NT2/D1 (cell line): ENCODE measurements at regions not wholly inside any gene's neighbourhood (a gene's known extent, or its start where the extent isn't known, plus 50 kb on each side); places are given as distances from the start of the nearest gene placed in this dataset.

Experiments used
- DNase-seq: peaks from one replicate; pipeline ENCODE4 v3.0.0-alpha.2; 2011; ENCODE audit warnings: low read depth, low spot score
- H3K27me3 ChIP-seq: 2 replicates; pipeline ENCODE4 v1.6.0; 2011; ENCODE audit warnings: mild to moderate bottlenecking; ENCODE audit not compliant: insufficient read length, insufficient read depth
- H3K36me3 ChIP-seq: 2 replicates; pipeline ENCODE4 v1.6.1; 2011; ENCODE audit warnings: mild to moderate bottlenecking, low read length, mixed read lengths; ENCODE audit not compliant: insufficient read depth, insufficient read length
- H3K4me1 ChIP-seq: 2 replicates; pipeline ENCODE4 v1.5.1; 2011; ENCODE audit not compliant: insufficient read depth, insufficient read length
- H3K4me3 ChIP-seq: 2 replicates; pipeline ENCODE4 v1.5.1; 2011; ENCODE audit warnings: low read depth; ENCODE audit not compliant: insufficient read length
- H3K9ac ChIP-seq: 2 replicates; pipeline ENCODE4 v1.6.0; 2011; ENCODE audit warnings: low read depth; ENCODE audit not compliant: insufficient read length
- H3K9me3 ChIP-seq: 2 replicates; pipeline ENCODE4 v1.5.1; 2011; ENCODE audit warnings: mild to moderate bottlenecking, low read length; ENCODE audit not compliant: insufficient read depth
- SUZ12 ChIP-seq: IDR thresholded peaks from 2 replicates; pipeline ENCODE4 v1.6.1; 2011; ENCODE audit not compliant: insufficient read length, insufficient read depth; ENCODE audit errors: extremely low read depth
- YY1 ChIP-seq: IDR thresholded peaks from 2 replicates; pipeline ENCODE4 v1.6.1; 2011; ENCODE audit not compliant: insufficient read length, insufficient read depth
- ZNF274 ChIP-seq: IDR thresholded peaks from 2 replicates; pipeline ENCODE4 v1.6.1; 2011; ENCODE audit warnings: mild to moderate bottlenecking, low read depth, low read length

GRCh38 chr6:56005426-56005825, 130.0 kb upstream of the BMP5 start:
- TF ChIP-seq YY1 = no peak
- TF ChIP-seq ZNF274 = no peak
- no peak for TF ChIP-seq SUZ12
- no peak for DNase-seq
- no peaks in the 10 kb centered on the region for H3K4me1 ChIP-seq

DNA sequence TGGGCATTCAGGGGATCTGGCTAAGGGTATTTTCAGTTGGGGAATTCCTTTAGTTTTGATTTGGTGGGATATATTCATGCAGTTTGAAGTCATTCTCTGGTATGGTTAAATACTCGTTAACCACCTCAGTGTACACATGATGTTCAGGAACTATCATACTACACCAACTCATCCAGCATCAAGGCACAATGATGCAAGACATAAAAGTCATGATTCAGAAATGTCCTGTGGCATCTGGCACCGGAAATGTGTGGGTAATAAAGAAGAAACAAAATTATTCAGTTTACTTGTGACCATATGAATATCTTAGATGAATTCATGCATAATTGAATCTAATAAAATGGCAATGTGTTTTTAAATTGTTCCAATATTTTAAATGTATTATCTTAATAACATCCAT, 129.0 kb upstream of the BMP5 start:
- Histone ChIP-seq H3K4me1 (no peaks in the 10 kb centered on the region), H3K9me3 (no peaks in the 10 kb centered on the region), H3K36me3 (no peaks in the 10 kb centered on the region), H3K27me3 (no peaks in the 10 kb centered on the region), H3K4me3 (no peak overlapping the region), H3K9ac (no peak overlapping the region)
- DNase-seq = no peak
- TF ChIP-seq ZNF274 = no peak
- TF ChIP-seq SUZ12 = no peak
- TF ChIP-seq YY1 = no peak

More at GRCh38 chr6:56005426-56005825, 130.0 kb upstream of the BMP5 start:
- no peaks in the 10 kb centered on the region for H3K36me3 ChIP-seq
- H3K9ac ChIP-seq = no peak overlapping the region
- no peaks in the 10 kb centered on the region for H3K9me3 ChIP-seq
- no peaks in the 10 kb centered on the region for H3K27me3 ChIP-seq
- H3K4me3 ChIP-seq = no peak overlapping the region

DNA sequence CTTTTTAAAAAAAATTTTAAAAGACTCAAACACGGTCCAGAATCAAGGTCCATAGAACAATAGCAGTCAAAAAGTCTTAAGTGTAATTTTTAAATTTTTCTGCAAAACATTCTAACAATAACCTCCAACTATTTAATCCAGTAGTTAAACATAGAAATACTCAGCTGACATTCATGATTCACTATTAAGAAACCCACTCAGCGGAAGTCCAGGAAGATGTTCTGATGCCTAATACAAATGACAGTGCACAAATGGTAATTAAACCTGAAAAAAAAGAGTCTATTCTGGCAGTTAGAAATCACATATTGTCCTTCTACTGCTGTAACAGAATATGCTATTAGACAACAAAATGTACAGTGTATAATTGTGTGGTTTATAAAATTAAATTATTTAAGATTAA, 128.2 kb upstream of the BMP5 start:
- no peak for DNase-seq
- Histone ChIP-seq H3K9me3 (no peaks in the 10 kb centered on the region), H3K9ac (no peak overlapping the region), H3K4me3 (no peak overlapping the region), H3K4me1 (no peaks in the 10 kb centered on the region), H3K27me3 (no peaks in the 10 kb centered on the region), H3K36me3 (no peaks in the 10 kb centered on the region)
- TF ChIP-seq ZNF274 (no peak), SUZ12 (no peak), YY1 (no peak)

GRCh38 chr6:56002336-56002735, 126.9 kb upstream of the BMP5 start:
- H3K4me1 ChIP-seq = no peaks in the 10 kb centered on the region
- no peaks in the 10 kb centered on the region for H3K27me3 ChIP-seq
- H3K36me3 ChIP-seq = no peaks in the 10 kb centered on the region
- no peak for DNase-seq
- TF ChIP-seq SUZ12 = no peak
- TF ChIP-seq YY1 = no peak
- no peak for TF ChIP-seq ZNF274
- H3K4me3 ChIP-seq = no peak overlapping the region
- no peaks in the 10 kb centered on the region for H3K9me3 ChIP-seq
- H3K9ac ChIP-seq = no peak overlapping the region

DNA sequence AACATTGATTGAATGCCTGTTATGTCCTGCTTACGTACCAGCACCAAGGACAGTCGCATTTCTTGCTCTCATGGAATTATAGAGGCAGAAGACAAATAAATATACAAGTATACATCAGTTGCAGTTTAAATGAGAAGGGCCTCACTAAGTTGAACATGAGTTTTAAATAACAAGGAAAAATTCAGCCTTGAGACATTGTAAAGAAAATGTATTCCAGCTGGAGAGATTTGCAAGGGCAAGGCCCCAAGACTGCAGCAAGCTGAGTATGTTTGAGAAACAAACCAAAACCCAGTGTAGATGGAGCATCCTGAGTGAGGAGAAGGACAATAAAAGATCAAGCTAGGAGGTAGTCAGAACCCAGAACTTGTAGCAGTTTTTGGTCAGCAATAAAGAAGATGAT, 123.2 kb upstream of the BMP5 start:
- Histone ChIP-seq H3K9ac (no peak overlapping the region), H3K4me3 (no peak overlapping the region), H3K4me1 (no peaks in the 10 kb centered on the region), H3K27me3 (no peaks in the 10 kb centered on the region), H3K9me3 (peaks cover 3% of the 10 kb centered on the region; the same call in 1 of the 2 replicates), H3K36me3 (no peaks in the 10 kb centered on the region)
- DNase-seq = no peak
- TF ChIP-seq YY1 (no peak), ZNF274 (no peak), SUZ12 (no peak)

- Histone ChIP-seq H3K4me3 (no peak overlapping the region), H3K9ac (no peak overlapping the region), H3K9me3 (peaks cover 15% of the 10 kb centered on the region; the same call in 1 of the 2 replicates), H3K36me3 (no peaks in the 10 kb centered on the region), H3K4me1 (no peaks in the 10 kb centered on the region), H3K27me3 (no peaks in the 10 kb centered on the region)
- no peak for DNase-seq
- TF ChIP-seq YY1 (no peak), ZNF274 (no peak)
Observed at GRCh38 chr6:55997223-55997874, 122.0 kb upstream of the BMP5 start.

GRCh38 chr6:55994531-55994930, 119.1 kb upstream of the BMP5 start:
- no peak overlapping the region for H3K9ac ChIP-seq
- no peaks in the 10 kb centered on the region for H3K4me1 ChIP-seq
- no peak for DNase-seq
- no peaks in the 10 kb centered on the region for H3K36me3 ChIP-seq
- TF ChIP-seq YY1 (no peak), ZNF274 (no peak), SUZ12 (no peak)
- no peaks in the 10 kb centered on the region for H3K27me3 ChIP-seq
- H3K4me3 ChIP-seq = no peak overlapping the region
- H3K9me3 ChIP-seq = peaks cover 17% of the 10 kb centered on the region; the same call in 1 of the 2 replicates
